ENCODE measurements at regions not wholly inside any gene's neighbourhood (a gene's known extent, or its start where the extent isn't known, plus 50 kb on each side); places are given as distances from the start of the nearest gene placed in this dataset.

DNA sequence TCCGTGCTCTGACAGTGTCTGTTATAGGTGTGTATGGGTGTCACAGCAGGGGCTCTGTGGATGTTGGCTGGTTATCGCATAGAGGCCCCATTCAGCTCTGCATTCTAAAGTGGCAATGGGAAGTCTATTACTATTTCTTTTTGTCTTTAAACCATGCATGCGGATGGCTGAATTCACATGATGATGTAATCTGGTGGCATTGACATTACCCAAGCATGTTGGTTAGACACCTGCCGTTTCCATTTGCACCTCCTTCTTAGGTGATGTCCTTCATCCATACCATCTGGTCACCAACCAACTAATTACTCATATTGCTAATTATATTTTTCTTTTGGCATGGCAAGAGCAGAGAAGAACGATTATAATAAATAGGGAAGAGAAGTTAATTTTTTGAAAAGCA, 270.8 kb upstream of the RGS6 start:
- Histone ChIP-seq H3F3A (ENCODE audit: low read depth) (no peaks in the 10 kb centered on the region), H3K9me3 (ENCODE audit: insufficient read depth, low read depth, low read length) (no peaks in the 10 kb centered on the region), H3K9ac (ENCODE audit: low read depth, low read length, poor library complexity, severe bottlenecking) (no peak overlapping the region), H2AFZ (ENCODE audit: low read length) (no peak overlapping the region), H3K9me2 (replicated peaks; ENCODE audit: low read depth, low read length) (no peaks in the 10 kb centered on the region), H4K20me1 (ENCODE audit: insufficient read depth, low read length, poor library complexity, severe bottlenecking) (no peaks in the 10 kb centered on the region), H3K79me2 (ENCODE audit: insufficient read depth, low read length) (no peaks in the 10 kb centered on the region), H3K4me2 (ENCODE audit: low read depth, low read length, poor library complexity, severe bottlenecking) (no peak overlapping the region), H3K27me3 (ENCODE audit: insufficient read depth, low read length, poor library complexity, severe bottlenecking) (no peaks in the 10 kb centered on the region), H3K4me3 (ENCODE audit: low read length, poor library complexity, severe bottlenecking) (no peak overlapping the region), H3K36me3 (ENCODE audit: insufficient read depth, low read length) (peaks cover 46% of the 10 kb centered on the region; the same call in 1 of the 2 replicates), H3K4me1 (ENCODE audit: insufficient read depth, low read length, poor library complexity, severe bottlenecking) (peaks cover 28% of the 10 kb centered on the region)
- TF ChIP-seq, protein P1, sequence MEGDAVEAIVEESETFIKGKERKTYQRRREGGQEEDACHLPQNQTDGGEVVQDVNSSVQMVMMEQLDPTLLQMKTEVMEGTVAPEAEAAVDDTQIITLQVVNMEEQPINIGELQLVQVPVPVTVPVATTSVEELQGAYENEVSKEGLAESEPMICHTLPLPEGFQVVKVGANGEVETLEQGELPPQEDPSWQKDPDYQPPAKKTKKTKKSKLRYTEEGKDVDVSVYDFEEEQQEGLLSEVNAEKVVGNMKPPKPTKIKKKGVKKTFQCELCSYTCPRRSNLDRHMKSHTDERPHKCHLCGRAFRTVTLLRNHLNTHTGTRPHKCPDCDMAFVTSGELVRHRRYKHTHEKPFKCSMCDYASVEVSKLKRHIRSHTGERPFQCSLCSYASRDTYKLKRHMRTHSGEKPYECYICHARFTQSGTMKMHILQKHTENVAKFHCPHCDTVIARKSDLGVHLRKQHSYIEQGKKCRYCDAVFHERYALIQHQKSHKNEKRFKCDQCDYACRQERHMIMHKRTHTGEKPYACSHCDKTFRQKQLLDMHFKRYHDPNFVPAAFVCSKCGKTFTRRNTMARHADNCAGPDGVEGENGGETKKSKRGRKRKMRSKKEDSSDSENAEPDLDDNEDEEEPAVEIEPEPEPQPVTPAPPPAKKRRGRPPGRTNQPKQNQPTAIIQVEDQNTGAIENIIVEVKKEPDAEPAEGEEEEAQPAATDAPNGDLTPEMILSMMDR (conservative IDR thresholded peaks at IDR 0.05; ENCODE audit: low read length): no peak
- TF ChIP-seq EZH2phosphoT487 (IDR thresholded peaks at IDR 0.05; ENCODE audit: borderline replicate concordance): no peak

- Histone ChIP-seq H3K79me2 (ENCODE audit: insufficient read depth, low read length) (no peaks in the 10 kb centered on the region), H3K4me2 (ENCODE audit: low read depth, low read length, poor library complexity, severe bottlenecking) (no peak overlapping the region), H3K9me2 (replicated peaks; ENCODE audit: low read depth, low read length) (no peaks in the 10 kb centered on the region), H3K36me3 (ENCODE audit: insufficient read depth, low read length) (peaks cover 46% of the 10 kb centered on the region; the same call in 1 of the 2 replicates), H3F3A (ENCODE audit: low read depth) (no peaks in the 10 kb centered on the region), H4K20me1 (ENCODE audit: insufficient read depth, low read length, poor library complexity, severe bottlenecking) (no peaks in the 10 kb centered on the region), H3K4me3 (ENCODE audit: low read length, poor library complexity, severe bottlenecking) (no peak overlapping the region), H2AFZ (ENCODE audit: low read length) (no peak overlapping the region), H3K9ac (ENCODE audit: low read depth, low read length, poor library complexity, severe bottlenecking) (no peak overlapping the region), H3K9me3 (ENCODE audit: insufficient read depth, low read depth, low read length) (no peaks in the 10 kb centered on the region), H3K4me1 (ENCODE audit: insufficient read depth, low read length, poor library complexity, severe bottlenecking) (peaks cover 32% of the 10 kb centered on the region), H3K27me3 (ENCODE audit: insufficient read depth, low read length, poor library complexity, severe bottlenecking) (no peaks in the 10 kb centered on the region)
- TF ChIP-seq, protein P1 (conservative IDR thresholded peaks at IDR 0.05; ENCODE audit: low read length): no peak
- no peak for TF ChIP-seq EZH2phosphoT487 (IDR thresholded peaks at IDR 0.05; ENCODE audit: borderline replicate concordance)
Measured at GRCh38 chr14:71662291-71662790, 269.9 kb upstream of the RGS6 start.

GRCh38 chr14:71665157-71665556, 267.1 kb upstream of the RGS6 start:
- H3K4me3 ChIP-seq (ENCODE audit: low read length, poor library complexity, severe bottlenecking): peak overlapping the region; percentile 6
- no peaks in the 10 kb centered on the region for H3K9me3 ChIP-seq (ENCODE audit: insufficient read depth, low read depth, low read length)
- H4K20me1 ChIP-seq (ENCODE audit: insufficient read depth, low read length, poor library complexity, severe bottlenecking): no peaks in the 10 kb centered on the region
- TF ChIP-seq, protein P1 (conservative IDR thresholded peaks at IDR 0.05; ENCODE audit: low read length): no peak
- no peak for TF ChIP-seq EZH2phosphoT487 (IDR thresholded peaks at IDR 0.05; ENCODE audit: borderline replicate concordance)
- peaks cover 35% of the 10 kb centered on the region; the same call in 1 of the 2 replicates for H3K36me3 ChIP-seq (ENCODE audit: insufficient read depth, low read length)
- H3K4me2 ChIP-seq (ENCODE audit: low read depth, low read length, poor library complexity, severe bottlenecking): peak overlapping the region; percentile 8
- no peaks in the 10 kb centered on the region for H3K9me2 ChIP-seq (replicated peaks; ENCODE audit: low read depth, low read length)
- no peaks in the 10 kb centered on the region for H3K79me2 ChIP-seq (ENCODE audit: insufficient read depth, low read length)
- no peaks in the 10 kb centered on the region for H3K27me3 ChIP-seq (ENCODE audit: insufficient read depth, low read length, poor library complexity, severe bottlenecking)
- peaks cover 22% of the 10 kb centered on the region for H3K4me1 ChIP-seq (ENCODE audit: insufficient read depth, low read length, poor library complexity, severe bottlenecking)
- H2AFZ ChIP-seq (ENCODE audit: low read length): no peak overlapping the region
- H3F3A ChIP-seq (ENCODE audit: low read depth): no peaks in the 10 kb centered on the region
- no peak overlapping the region for H3K9ac ChIP-seq (ENCODE audit: low read depth, low read length, poor library complexity, severe bottlenecking)

Measured in Loucy (cell line).